HUES64 (cell line): ENCODE measurements at regions not wholly inside any gene's neighbourhood (a gene's known extent, or its start where the extent isn't known, plus 50 kb on each side); places are given as distances from the start of the nearest gene placed in this dataset.

Source experiments
- H3K27ac ChIP-seq: 2 replicates; pipeline ENCODE4 v1.7.0; 2013; ENCODE audit warnings: low read depth, low read length, inconsistent platforms
- H3K27me3 ChIP-seq: 2 replicates; pipeline ENCODE4 v1.6.1; 2013; ENCODE audit warnings: mild to moderate bottlenecking, low read length; ENCODE audit not compliant: insufficient read depth
- H3K36me3 ChIP-seq: 2 replicates; pipeline ENCODE4 v1.6.1; 2013; ENCODE audit warnings: mild to moderate bottlenecking, low read length; ENCODE audit not compliant: insufficient read depth
- H3K4me1 ChIP-seq: 2 replicates; pipeline ENCODE4 v1.6.1; 2013; ENCODE audit warnings: mild to moderate bottlenecking, low read length, moderate library complexity; ENCODE audit not compliant: insufficient read depth
- H3K4me3 ChIP-seq: 2 replicates; pipeline ENCODE4 v1.5.1; 2013; ENCODE audit warnings: mild to moderate bottlenecking, low read length, moderate library complexity
- H3K9ac ChIP-seq: 2 replicates; pipeline ENCODE4 v1.6.1; 2013; ENCODE audit warnings: mild to moderate bottlenecking, low read depth, low read length
- H3K9me3 ChIP-seq: 2 replicates; pipeline ENCODE4 v1.6.1; 2013; ENCODE audit warnings: low read depth, low read length; ENCODE audit not compliant: insufficient read depth
- WGBS: fragments of 150-250, 120-280 bp; methylation state at CpG from one replicate; pipeline ENCODE4 v1.1.7; 2013; ENCODE audit warnings: missing lambda C conversion rate; 5-methylcytosine and 5-hydroxymethylcytosine counted together

DNA sequence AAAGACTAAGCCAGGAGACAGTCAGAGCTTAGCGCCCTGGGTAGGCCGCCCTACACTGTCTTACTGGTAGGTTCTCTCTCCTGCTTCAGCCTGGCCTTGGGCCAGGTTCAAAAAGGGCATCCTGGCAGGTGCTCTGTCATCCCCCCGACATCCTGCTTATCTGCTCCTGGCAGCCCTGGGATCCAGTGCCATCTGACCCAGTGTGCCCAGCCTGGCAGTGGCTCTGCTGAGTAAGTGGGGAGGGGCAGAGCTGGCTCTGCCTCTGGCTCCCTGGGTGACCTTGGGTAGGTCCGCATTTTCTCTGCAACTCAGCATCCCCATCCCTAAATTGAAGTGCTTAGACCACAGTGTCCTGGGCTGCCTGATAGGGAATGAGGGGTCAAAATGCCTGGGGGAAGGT lies 549.9 kb downstream of the PTPRU start:
- Histone ChIP-seq H3K4me1 (no peaks in the 10 kb centered on the region), H3K27me3 (no peaks in the 10 kb centered on the region), H3K9me3 (no peaks in the 10 kb centered on the region), H3K9ac (no peak overlapping the region), H3K36me3 (no peaks in the 10 kb centered on the region), H3K27ac (no peak overlapping the region), H3K4me3 (no peak overlapping the region)
- WGBS = 96% methylated on average over 3 of the region's 4 CpGs

GRCh38 chr1:29785554-29785953 lies 549.2 kb downstream of the PTPRU start:
- Histone ChIP-seq H3K27me3 (no peaks in the 10 kb centered on the region), H3K27ac (no peak overlapping the region), H3K9ac (no peak overlapping the region), H3K4me1 (no peaks in the 10 kb centered on the region), H3K4me3 (no peak overlapping the region), H3K36me3 (no peaks in the 10 kb centered on the region), H3K9me3 (no peaks in the 10 kb centered on the region)
- WGBS = 94% methylated on average over 5 of the region's 5 CpGs

- Histone ChIP-seq H3K36me3 (no peaks in the 10 kb centered on the region), H3K9me3 (no peaks in the 10 kb centered on the region), H3K4me1 (no peaks in the 10 kb centered on the region), H3K27ac (no peak overlapping the region), H3K27me3 (no peaks in the 10 kb centered on the region), H3K9ac (no peak overlapping the region), H3K4me3 (no peak overlapping the region)
- WGBS = 88% methylated on average over 7 of the region's 7 CpGs
Measured at GRCh38 chr1:29785137-29785527, 548.8 kb downstream of the PTPRU start.

- no peak overlapping the region for H3K4me3 ChIP-seq
- H3K27me3 ChIP-seq = no peaks in the 10 kb centered on the region
- H3K4me1 ChIP-seq = no peaks in the 10 kb centered on the region
- H3K36me3 ChIP-seq = no peaks in the 10 kb centered on the region
- no peaks in the 10 kb centered on the region for H3K9me3 ChIP-seq
- WGBS = 94% methylated on average over 10 of the region's 10 CpGs
- no peak overlapping the region for H3K27ac ChIP-seq
- no peak overlapping the region for H3K9ac ChIP-seq
Measured at GRCh38 chr1:29784276-29785136, 548.2 kb downstream of the PTPRU start.

DNA sequence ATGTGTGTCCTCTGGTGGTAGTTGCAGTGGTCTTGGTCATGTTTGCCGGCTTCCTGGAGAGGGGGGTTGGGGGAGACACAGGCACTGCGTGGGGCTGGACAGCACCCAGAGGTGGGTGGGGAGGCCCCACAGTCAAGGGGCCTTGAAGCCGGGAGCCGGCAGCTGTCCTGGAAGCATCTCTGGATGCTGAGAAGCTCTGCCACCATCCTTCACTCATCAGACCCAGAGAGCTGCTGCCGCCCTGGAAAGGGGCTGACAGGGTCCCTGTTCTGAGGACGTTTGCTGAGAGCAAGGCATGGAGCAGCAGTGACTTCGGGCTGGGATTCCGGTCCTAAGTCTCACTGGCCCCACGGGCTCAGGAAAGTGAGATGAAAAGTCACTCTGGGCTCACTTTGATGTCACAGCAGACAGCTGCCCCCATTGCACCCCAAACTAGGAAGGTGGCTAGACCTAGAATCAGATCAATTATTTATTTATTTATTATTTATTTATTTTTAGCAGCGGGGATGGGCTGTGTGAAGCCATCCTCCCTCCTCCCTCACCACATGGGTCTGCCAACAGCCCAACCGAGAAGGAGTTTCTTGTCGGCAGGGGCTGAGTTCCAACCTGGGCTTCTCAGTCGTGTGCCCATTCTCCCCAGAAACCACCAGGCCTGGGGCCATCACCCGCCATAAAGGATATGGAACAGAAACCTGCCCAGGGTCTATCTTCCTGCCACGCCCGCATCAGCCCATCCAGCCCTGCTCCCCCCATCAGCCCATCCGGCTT lies 547.4 kb downstream of the PTPRU start:
- Histone ChIP-seq H3K9me3 (no peaks in the 10 kb centered on the region), H3K9ac (no peak overlapping the region), H3K4me3 (no peak overlapping the region), H3K27me3 (no peaks in the 10 kb centered on the region), H3K4me1 (no peaks in the 10 kb centered on the region), H3K36me3 (no peaks in the 10 kb centered on the region), H3K27ac (no peak overlapping the region)
- WGBS = 86% methylated on average over 17 of the region's 17 CpGs

GRCh38 chr1:29782846-29783507 lies 546.7 kb downstream of the PTPRU start:
- no peak overlapping the region for H3K27ac ChIP-seq
- H3K9ac ChIP-seq = no peak overlapping the region
- H3K36me3 ChIP-seq = no peaks in the 10 kb centered on the region
- H3K27me3 ChIP-seq = no peaks in the 10 kb centered on the region
- no peaks in the 10 kb centered on the region for H3K4me1 ChIP-seq
- WGBS = 81% methylated on average over 6 of the region's 6 CpGs
- H3K4me3 ChIP-seq = no peak overlapping the region
- no peaks in the 10 kb centered on the region for H3K9me3 ChIP-seq

DNA sequence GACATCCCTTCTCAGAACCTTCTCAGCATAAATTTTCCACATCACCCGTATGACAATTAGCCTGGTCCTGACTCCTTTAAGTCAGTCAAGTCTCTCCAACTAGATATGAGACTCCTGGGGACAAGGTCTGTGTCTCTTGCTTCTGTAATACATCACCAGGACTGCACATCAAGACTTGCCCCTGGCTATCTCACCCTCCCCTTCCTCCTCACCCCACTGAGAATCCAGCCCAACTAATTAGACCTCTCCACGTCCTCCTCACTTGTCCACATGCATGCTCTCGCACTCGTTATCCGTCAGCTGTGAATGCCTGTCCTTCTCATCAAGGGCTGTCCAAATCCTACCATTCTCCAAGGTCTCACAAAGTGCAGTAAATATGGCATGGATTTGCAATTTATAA lies 542.8 kb downstream of the PTPRU start:
- Histone ChIP-seq H3K9me3 (peaks cover 3% of the 10 kb centered on the region; the same call in 1 of the 2 replicates), H3K27me3 (no peaks in the 10 kb centered on the region), H3K4me3 (no peak overlapping the region), H3K4me1 (no peaks in the 10 kb centered on the region), H3K36me3 (no peaks in the 10 kb centered on the region), H3K27ac (no peak overlapping the region), H3K9ac (no peak overlapping the region)
- 86% methylated on average over 5 of the region's 5 CpGs for WGBS

DNA sequence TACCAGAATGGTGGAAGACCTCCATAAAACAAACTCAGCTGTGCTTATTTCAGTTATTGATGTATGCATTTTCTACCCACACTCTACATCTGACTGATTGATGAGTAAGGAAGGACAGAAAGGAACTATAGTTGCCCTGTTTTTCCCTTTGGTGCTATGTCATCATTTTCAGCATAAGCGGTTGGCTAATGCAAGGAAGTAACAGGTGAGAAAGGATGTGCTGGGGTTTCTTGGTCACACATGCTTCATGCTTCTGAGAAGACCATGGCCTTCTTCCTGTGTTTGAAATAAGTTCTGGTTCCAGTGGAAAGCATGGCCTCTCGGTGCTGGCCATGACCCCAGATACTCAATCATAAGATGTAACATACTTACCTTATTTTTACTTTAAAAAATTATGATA lies 541.2 kb downstream of the PTPRU start:
- H3K27me3 ChIP-seq = no peaks in the 10 kb centered on the region
- H3K4me1 ChIP-seq = no peaks in the 10 kb centered on the region
- H3K9me3 ChIP-seq = peaks cover 3% of the 10 kb centered on the region; the same call in 1 of the 2 replicates
- no peak overlapping the region for H3K27ac ChIP-seq
- 90% methylated on average over 2 of the region's 2 CpGs for WGBS
- no peak overlapping the region for H3K9ac ChIP-seq
- no peak overlapping the region for H3K4me3 ChIP-seq
- H3K36me3 ChIP-seq = no peaks in the 10 kb centered on the region

DNA sequence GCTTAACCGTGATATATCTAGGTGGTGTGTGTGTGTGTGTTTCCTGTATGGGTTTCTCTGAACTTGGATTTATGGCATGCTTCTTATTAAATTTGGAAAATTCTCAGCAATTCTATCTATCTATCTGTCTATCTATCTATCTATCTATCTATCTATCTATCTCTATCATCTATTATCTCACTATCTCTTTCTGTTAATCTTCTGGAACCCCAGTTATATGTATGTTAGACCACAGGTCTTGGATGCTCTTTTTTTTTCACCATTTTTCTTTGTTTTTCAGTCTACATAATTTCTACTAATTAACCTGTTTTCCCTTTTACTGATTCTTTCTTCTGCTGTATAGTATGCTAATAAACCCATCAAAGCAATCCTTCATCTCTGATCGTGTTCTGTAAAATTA lies 538.0 kb downstream of the PTPRU start:
- Histone ChIP-seq H3K4me1 (no peaks in the 10 kb centered on the region), H3K27me3 (no peaks in the 10 kb centered on the region), H3K27ac (no peak overlapping the region), H3K36me3 (no peaks in the 10 kb centered on the region), H3K9me3 (peaks cover 3% of the 10 kb centered on the region; the same call in 1 of the 2 replicates), H3K9ac (no peak overlapping the region), H3K4me3 (no peak overlapping the region)
- 91% methylated on average over 1 of the region's 2 CpGs for WGBS

DNA sequence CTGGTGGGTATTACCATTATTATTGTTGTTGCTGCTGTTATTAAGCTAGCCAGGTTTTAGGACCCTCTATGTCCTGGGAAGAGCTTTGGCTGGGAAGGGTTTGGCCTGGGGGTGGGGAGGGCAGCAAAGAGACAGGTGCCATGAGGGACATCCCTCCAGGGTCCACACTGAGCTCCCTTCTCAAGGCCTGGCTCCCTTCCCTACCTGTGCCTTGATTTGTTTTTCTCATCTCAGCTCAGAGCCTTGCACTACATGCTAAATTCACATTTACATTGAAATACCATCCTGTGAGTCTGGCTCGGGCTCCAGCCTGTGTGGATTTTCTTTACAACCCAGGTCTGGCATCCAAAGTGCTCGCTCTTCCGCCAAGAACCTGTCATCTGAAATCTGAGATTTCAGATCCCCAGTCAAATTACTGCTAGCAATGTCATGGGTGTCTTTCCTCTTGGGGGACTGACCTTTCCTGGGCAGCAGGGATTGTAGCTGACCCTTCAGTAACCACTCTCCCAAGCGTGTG lies 536.3 kb downstream of the PTPRU start:
- WGBS = 82% methylated on average over 3 of the region's 4 CpGs
- Histone ChIP-seq H3K27me3 (no peaks in the 10 kb centered on the region), H3K9me3 (peaks cover 3% of the 10 kb centered on the region; the same call in 1 of the 2 replicates), H3K9ac (no peak overlapping the region), H3K4me1 (no peaks in the 10 kb centered on the region), H3K4me3 (no peak overlapping the region), H3K36me3 (no peaks in the 10 kb centered on the region), H3K27ac (no peak overlapping the region)
